Endothelial cell of umbilical vein (primary cell): ENCODE measurements at regions not wholly inside any gene's neighbourhood (a gene's known extent, or its start where the extent isn't known, plus 50 kb on each side); places are given as distances from the start of the nearest gene placed in this dataset.

Experiments
- BruUV-seq: library from RNA; stranded (reverse); fragments of 400-500 nt; replicated peaks from 2 replicates; lab custom pipeline; 2021; lab: Mats Ljungman, UMichigan
- CTCF ChIA-PET: fragments of 300-600, 350-600 bp; sonication (Branson Sonifier 250); formaldehyde crosslinking; loops from one replicate; lab custom pipeline; 2021; ENCODE audit warnings: antibody characterized with exemption, inconsistent platforms; lab: Charles Lee
- POLR2A ChIA-PET: fragments of 300-600, 350-600 bp; sonication (Branson Sonifier 250); formaldehyde crosslinking; loops from one replicate; lab custom pipeline; 2021; ENCODE audit warnings: antibody characterized with exemption, inconsistent platforms; lab: Charles Lee
- DNase-seq: peaks from one replicate; pipeline ENCODE4 v3.0.0-alpha.2; 2011; ENCODE audit warnings: low read depth, low spot score
- FAIRE-seq: peaks from 2 replicates; lab custom pipeline; 2011; peaks lifted over from hg19 to GRCh38; lab: Jason Lieb, UNC
- H2AFZ ChIP-seq: 2 replicates; pipeline ENCODE4 v1.6.0; 2012; ENCODE audit warnings: low read depth, low read length, control low read depth, inconsistent platforms
- H3K27ac ChIP-seq: 2 replicates; pipeline ENCODE4 v1.5.1; 2011; ENCODE audit warnings: low read depth, mild to moderate bottlenecking, control low read depth, low read length, moderate library complexity; ENCODE audit not compliant: insufficient read depth
- H3K27me3 ChIP-seq, 2 experiments: 2 replicates each; pipeline versions ENCODE4 v1.6.0 to v1.6.1; 2011; ENCODE audit warnings: low read length in 2 of 2, mixed read lengths in 1 of 2; ENCODE audit not compliant: control insufficient read depth in 2 of 2, insufficient read depth in 2 of 2
- H3K36me3 ChIP-seq, 2 experiments: 2 replicates in 1 of 2; 3 replicates in 1 of 2; pipeline ENCODE4 v1.5.1; 2011; ENCODE audit warnings: low read length in 2 of 2, mild to moderate bottlenecking in 1 of 2, moderate library complexity in 1 of 2; ENCODE audit not compliant: control insufficient read depth in 2 of 2, insufficient read depth in 2 of 2; ENCODE audit errors: extremely low read depth in 1 of 2
- H3K4me1 ChIP-seq: 3 replicates; pipeline ENCODE4 v1.5.1; 2011; ENCODE audit warnings: mild to moderate bottlenecking, low read length; ENCODE audit not compliant: control insufficient read depth, insufficient read depth; ENCODE audit errors: extremely low read depth
- H3K4me2 ChIP-seq: 2 replicates; pipeline ENCODE4 v1.6.1; 2011; ENCODE audit warnings: low read length, control low read depth, mixed read lengths; ENCODE audit not compliant: insufficient read depth
- H3K4me3 ChIP-seq, 3 experiments: fragments of 200-600 bp in 1 of 3; sonication (generic), shearing (Covaris generic) in 1 of 3; replicated peaks in 1 of 3; 2 replicates each; pipeline ENCODE4 v1.5.1; 2011 to 2016; ENCODE audit warnings: control low read depth in 3 of 3, low read length in 3 of 3, mild to moderate bottlenecking in 2 of 3, inconsistent platforms in 1 of 3, low read depth in 1 of 3, moderate library complexity in 1 of 3; ENCODE audit not compliant: insufficient read depth in 1 of 3
- H3K79me2 ChIP-seq: 2 replicates; pipeline ENCODE4 v1.6.0; 2012; ENCODE audit warnings: low read length, inconsistent platforms; ENCODE audit not compliant: control insufficient read depth, insufficient read depth
- H3K9ac ChIP-seq: replicated peaks from 2 replicates; pipeline ENCODE3; 2011; ENCODE audit warnings: low read length, control low read depth; ENCODE audit not compliant: insufficient read depth; ENCODE audit errors: extremely low read depth
- H3K9me1 ChIP-seq: replicated peaks from 3 replicates; pipeline ENCODE4 v1.6.0; 2011; ENCODE audit warnings: mild to moderate bottlenecking, low read length; ENCODE audit not compliant: control insufficient read depth, insufficient read depth; ENCODE audit errors: extremely low read depth
- H3K9me3 ChIP-seq: replicated peaks from 2 replicates; pipeline ENCODE4 v1.5.1; 2012; ENCODE audit warnings: low read length, inconsistent platforms; ENCODE audit not compliant: control insufficient read depth, insufficient read depth
- H4K20me1 ChIP-seq: replicated peaks from 2 replicates; pipeline ENCODE3; 2011; ENCODE audit warnings: mild to moderate bottlenecking, low read length; ENCODE audit not compliant: control insufficient read depth, insufficient read depth; ENCODE audit errors: extremely low read depth
- EZH2 ChIP-seq: IDR thresholded peaks from 2 replicates; pipeline ENCODE4 v1.6.1; 2012; ENCODE audit warnings: borderline replicate concordance, low read depth, mild to moderate bottlenecking, moderate library complexity, low read length, inconsistent platforms; ENCODE audit not compliant: severe bottlenecking
- FOS ChIP-seq: IDR thresholded peaks from 2 replicates; pipeline ENCODE4 v1.6.1; 2011; ENCODE audit warnings: mild to moderate bottlenecking, low read length, moderate library complexity, borderline replicate concordance; ENCODE audit not compliant: insufficient read depth
- GATA2 ChIP-seq: IDR thresholded peaks from 2 replicates; pipeline ENCODE4 v1.7.0; 2011; ENCODE audit warnings: low read depth, mild to moderate bottlenecking, moderate library complexity, mixed read lengths, low read length; ENCODE audit not compliant: insufficient read length, insufficient read depth
- JUN ChIP-seq: IDR thresholded peaks from 2 replicates; pipeline ENCODE4 v1.6.1; 2011; ENCODE audit warnings: borderline replicate concordance, low read depth; ENCODE audit not compliant: insufficient read length, insufficient read depth
- MYC ChIP-seq: IDR thresholded peaks from one replicate; pipeline ENCODE4 v1.6.1; 2011; ENCODE audit warnings: mild to moderate bottlenecking, low read depth, low read length
- POLR2A ChIP-seq: IDR thresholded peaks from 2 replicates; pipeline ENCODE4 v1.6.1; 2012; ENCODE audit warnings: low read depth, mild to moderate bottlenecking, control low read depth, low read length
- POLR2AphosphoS5 ChIP-seq: IDR thresholded peaks from 2 replicates; pipeline ENCODE4 v1.6.1; 2012; ENCODE audit warnings: low read depth, mild to moderate bottlenecking, control low read depth, low read length, moderate library complexity; ENCODE audit not compliant: insufficient read depth
- dilution Hi-C: fragments of 300-500 bp; cut with MboI; formaldehyde crosslinking; loops from one replicate; pipeline ENCODE4 v1.15.0; 2019; ENCODE audit warnings: low sequenced_read_pairs; ENCODE audit not compliant: extremely low pct_ligation_motif_present
- intact Hi-C: fragments of 100-400 bp; cut with micrococcal nuclease; formaldehyde crosslinking; loops from one replicate; pipeline ENCODE4 v1.10.0; 2022
- TF ChIP-seq, protein P1 (sequence below), 2 donors: IDR thresholded peaks; 1 replicate in 1 of 2; 2 replicates in 1 of 2; pipeline ENCODE4 v1.5.1; 2011; ENCODE audit warnings: low read length in 2 of 2, mild to moderate bottlenecking in 2 of 2, moderate library complexity in 2 of 2, control low read depth in 1 of 2, inconsistent platforms in 1 of 2, low read depth in 1 of 2; ENCODE audit not compliant: insufficient read depth in 1 of 2; ENCODE audit errors: extremely low read depth in 1 of 2
- TF ChIP-seq, protein P2 (sequence below): IDR thresholded peaks from 2 replicates; pipeline ENCODE4 v1.6.1; 2011; ENCODE audit not compliant: insufficient read depth, insufficient read length

DNA sequence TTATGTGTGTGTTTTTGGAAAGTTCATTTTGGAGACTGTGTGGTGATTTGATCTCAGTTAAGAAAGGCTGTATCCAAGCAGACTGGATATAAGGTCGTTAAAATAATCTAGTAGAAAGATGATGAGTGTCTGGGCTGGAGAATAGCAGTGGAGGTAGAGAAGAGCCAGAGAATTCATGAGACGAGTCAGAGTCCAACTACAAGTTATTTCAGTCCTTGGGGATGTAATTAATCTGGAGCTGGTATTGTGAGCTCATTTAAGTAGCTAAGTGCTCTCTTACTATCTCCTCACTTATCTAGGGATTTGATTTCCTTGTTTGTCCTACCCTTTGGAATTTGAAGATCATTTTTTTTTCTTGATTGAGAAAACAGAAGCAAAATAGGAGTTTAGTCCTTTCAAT is 1219.0 kb upstream of the ADGRL4 start:
- intact Hi-C loops, result no loop called here
- no peak for FAIRE-seq
- H3K27me3 ChIP-seq, result no peaks in the 10 kb centered on the region

More for the DNA sequence above, 1219.0 kb upstream of the ADGRL4 start:
- no peak overlapping the region for H3K27ac ChIP-seq
- H4K20me1 ChIP-seq, result no peaks in the 10 kb centered on the region
- ChIA-PET POLR2A (no interaction called here), CTCF (no interaction called here)
- no peaks in the 10 kb centered on the region for H3K9me1 ChIP-seq
- TF ChIP-seq GATA2 (no peak), POLR2A (no peak), POLR2AphosphoS5 (no peak), FOS (no peak), EZH2 (no peak), MYC (no peak), JUN (no peak)
- TF ChIP-seq, protein P1, sequence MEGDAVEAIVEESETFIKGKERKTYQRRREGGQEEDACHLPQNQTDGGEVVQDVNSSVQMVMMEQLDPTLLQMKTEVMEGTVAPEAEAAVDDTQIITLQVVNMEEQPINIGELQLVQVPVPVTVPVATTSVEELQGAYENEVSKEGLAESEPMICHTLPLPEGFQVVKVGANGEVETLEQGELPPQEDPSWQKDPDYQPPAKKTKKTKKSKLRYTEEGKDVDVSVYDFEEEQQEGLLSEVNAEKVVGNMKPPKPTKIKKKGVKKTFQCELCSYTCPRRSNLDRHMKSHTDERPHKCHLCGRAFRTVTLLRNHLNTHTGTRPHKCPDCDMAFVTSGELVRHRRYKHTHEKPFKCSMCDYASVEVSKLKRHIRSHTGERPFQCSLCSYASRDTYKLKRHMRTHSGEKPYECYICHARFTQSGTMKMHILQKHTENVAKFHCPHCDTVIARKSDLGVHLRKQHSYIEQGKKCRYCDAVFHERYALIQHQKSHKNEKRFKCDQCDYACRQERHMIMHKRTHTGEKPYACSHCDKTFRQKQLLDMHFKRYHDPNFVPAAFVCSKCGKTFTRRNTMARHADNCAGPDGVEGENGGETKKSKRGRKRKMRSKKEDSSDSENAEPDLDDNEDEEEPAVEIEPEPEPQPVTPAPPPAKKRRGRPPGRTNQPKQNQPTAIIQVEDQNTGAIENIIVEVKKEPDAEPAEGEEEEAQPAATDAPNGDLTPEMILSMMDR (IDR thresholded peaks at IDR 0.05; ENCODE audit: extremely low read depth in 1 of 2, insufficient read depth in 1 of 2, low read depth in 1 of 2, low read length in 2 of 2), result no peak
- TF ChIP-seq, protein P2, sequence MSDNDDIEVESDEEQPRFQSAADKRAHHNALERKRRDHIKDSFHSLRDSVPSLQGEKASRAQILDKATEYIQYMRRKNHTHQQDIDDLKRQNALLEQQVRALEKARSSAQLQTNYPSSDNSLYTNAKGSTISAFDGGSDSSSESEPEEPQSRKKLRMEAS, result no peak
- H3K4me2 ChIP-seq, result no peak overlapping the region
- dilution Hi-C loops, result no loop called here
- no peaks in the 10 kb centered on the region for H3K79me2 ChIP-seq
- H3K4me1 ChIP-seq, result no peaks in the 10 kb centered on the region
- H3K9me3 ChIP-seq, result no peaks in the 10 kb centered on the region
- BruUV-seq, result no TSS peak
- H3K4me3 ChIP-seq, result no peak overlapping the region
- no peak overlapping the region for H3K9ac ChIP-seq
- H2AFZ ChIP-seq, result no peak overlapping the region
- DNase-seq, result no peak
- no peaks in the 10 kb centered on the region for H3K36me3 ChIP-seq
